ENCODE measurements at regions not wholly inside any gene's neighbourhood (a gene's known extent, or its start where the extent isn't known, plus 50 kb on each side); places are given as distances from the start of the nearest gene placed in this dataset.

- TF ChIP-seq CTCF (IDR thresholded peaks at IDR 0.05) = no peak
These were observed 768.0 kb downstream of the STIM2 start for GRCh38 chr4:27628609-27629008.

- TF ChIP-seq CTCF (IDR thresholded peaks at IDR 0.05) = no peak
These were observed 769.0 kb downstream of the STIM2 start for GRCh38 chr4:27629532-27630225.

GRCh38 chr4:27635936-27636913 is 775.6 kb downstream of the STIM2 start:
- TF ChIP-seq CTCF (IDR thresholded peaks at IDR 0.05) = no peak

- no peak for TF ChIP-seq CTCF (IDR thresholded peaks at IDR 0.05)
These were observed 777.7 kb downstream of the STIM2 start for GRCh38 chr4:27638163-27638915.

GRCh38 chr4:27643101-27643500 is 782.5 kb downstream of the STIM2 start:
- no peak for TF ChIP-seq CTCF (IDR thresholded peaks at IDR 0.05)

- TF ChIP-seq CTCF (IDR thresholded peaks at IDR 0.05) = no peak
These were observed 787.8 kb downstream of the STIM2 start for GRCh38 chr4:27648416-27648815.

- no peak for TF ChIP-seq CTCF (IDR thresholded peaks at IDR 0.05)
These were observed 801.8 kb downstream of the STIM2 start for GRCh38 chr4:27662426-27662825.
